Activated CD4-positive, alpha-beta T cell treated with anti-CD3 and anti-CD28 coated beads, Interleukin-2, amount 10 ng/mL, durations not matched to agents 24 days and 14 days (primary cell): ENCODE measurements at regions not wholly inside any gene's neighbourhood (a gene's known extent, or its start where the extent isn't known, plus 50 kb on each side); places are given as distances from the start of the nearest gene placed in this dataset.

Experiments used
- DNase-seq: peaks from one replicate; pipeline ENCODE4 v3.0.0; 2022
- H3K27ac Mint-ChIP-seq: one replicate; pipeline ENCODE4 v1.8.0; 2022; ENCODE audit warnings: mild to moderate bottlenecking, mixed read lengths
- H3K27me3 Mint-ChIP-seq: one replicate; pipeline ENCODE4 v1.8.0; 2022; ENCODE audit warnings: mixed read lengths
- H3K36me3 Mint-ChIP-seq: one replicate; pipeline ENCODE4 v1.8.0; 2022; ENCODE audit warnings: low read depth, mild to moderate bottlenecking, mixed read lengths
- H3K4me1 Mint-ChIP-seq: one replicate; pipeline ENCODE4 v1.8.0; 2021; ENCODE audit warnings: mixed read lengths
- H3K4me3 Mint-ChIP-seq: one replicate; pipeline ENCODE4 v1.8.0; 2022; ENCODE audit warnings: mild to moderate bottlenecking, moderate library complexity, mixed read lengths
- H3K9me3 Mint-ChIP-seq: one replicate; pipeline ENCODE4 v1.8.0; 2021; ENCODE audit warnings: mixed read lengths
- intact Hi-C: fragments of 100-400 bp; cut with micrococcal nuclease; formaldehyde crosslinking; loops from one replicate; pipeline ENCODE4 v1.15.1; 2023

DNA sequence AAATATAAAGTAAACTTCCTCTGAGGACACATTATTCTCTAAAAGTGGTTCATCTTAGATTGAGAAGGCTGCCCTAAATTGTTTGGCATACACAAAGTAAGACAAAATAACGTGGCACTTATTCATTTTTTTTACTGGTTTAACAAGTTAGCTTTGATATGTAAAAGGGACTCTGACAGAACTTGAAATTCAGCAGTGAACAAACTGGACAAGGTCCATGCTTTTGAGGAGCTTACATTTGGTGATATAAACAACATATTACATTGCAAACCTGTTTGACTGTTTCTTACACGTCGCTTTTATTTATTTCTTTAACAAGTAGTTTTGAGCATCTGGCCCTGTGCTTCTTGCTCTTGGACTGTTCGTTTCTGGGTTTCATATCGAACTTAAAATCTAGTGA lies 253.1 kb upstream of the POM121L12 start:
- no peak for DNase-seq
- Mint-ChIP-seq H3K4me3 (no peak overlapping the region), H3K4me1 (no peaks in the 10 kb centered on the region), H3K27ac (no peak overlapping the region), H3K27me3 (no peaks in the 10 kb centered on the region), H3K36me3 (no peaks in the 10 kb centered on the region), H3K9me3 (peaks cover 10% of the 10 kb centered on the region)
- intact Hi-C loops = loop anchor here (10.0 kb wide), 1 partner anchor 72 kb away; no protein-coding TSS in a partner anchor

DNA sequence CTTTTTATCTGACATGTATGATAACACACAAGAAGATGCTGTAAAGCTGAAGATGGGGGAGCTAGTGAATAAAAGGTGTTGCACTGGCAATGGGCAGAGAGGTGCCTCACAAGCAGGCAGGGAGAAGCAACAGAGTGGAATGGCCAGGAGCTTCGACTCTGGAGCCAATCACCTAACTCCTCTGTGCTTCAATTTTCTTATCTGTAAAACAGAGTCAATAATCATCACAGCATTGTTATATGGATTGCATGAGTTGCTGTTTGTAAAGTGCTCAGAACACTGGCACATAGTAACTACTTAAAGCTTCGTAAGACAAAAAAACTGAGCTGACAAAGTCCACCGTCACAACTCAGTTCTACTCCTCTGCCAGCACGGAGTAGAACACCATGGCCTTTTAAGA lies 254.2 kb upstream of the POM121L12 start:
- no peaks in the 10 kb centered on the region for H3K36me3 Mint-ChIP-seq
- H3K27ac Mint-ChIP-seq = no peak overlapping the region

DNA sequence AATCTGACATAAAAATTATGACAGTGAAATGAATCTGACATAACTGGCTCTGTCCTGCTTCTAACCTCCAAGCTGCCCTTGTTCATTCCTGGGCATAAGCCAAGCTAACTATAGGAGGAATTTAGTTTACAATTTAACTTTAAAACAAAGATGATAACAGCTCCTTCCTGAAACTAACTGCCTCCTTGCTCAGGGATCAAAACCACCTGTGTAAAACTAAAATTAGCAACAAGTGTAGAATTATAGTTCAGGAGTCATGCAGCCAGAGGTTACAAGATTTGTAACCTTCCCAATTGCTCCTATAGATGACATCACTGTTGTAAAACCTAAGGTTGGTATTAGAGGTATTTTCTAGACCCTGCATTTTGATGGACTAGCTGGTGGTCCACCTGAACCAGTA lies 256.4 kb upstream of the POM121L12 start:
- Mint-ChIP-seq H3K4me3 (no peak overlapping the region), H3K27me3 (no peaks in the 10 kb centered on the region), H3K36me3 (no peaks in the 10 kb centered on the region), H3K4me1 (no peaks in the 10 kb centered on the region), H3K9me3 (peaks cover 10% of the 10 kb centered on the region), H3K27ac (no peak overlapping the region)
- no peak for DNase-seq
- intact Hi-C loops = no loop called here

More for the DNA sequence above, 254.2 kb upstream of the POM121L12 start:
- DNase-seq = no peak
- Mint-ChIP-seq H3K4me1 (no peaks in the 10 kb centered on the region), H3K9me3 (peaks cover 16% of the 10 kb centered on the region), H3K4me3 (no peak overlapping the region), H3K27me3 (no peaks in the 10 kb centered on the region)
- intact Hi-C loops = loop anchor here (10.0 kb wide), 1 partner anchor 74 kb away; no protein-coding TSS in a partner anchor

GRCh38 chr7:52777051-52777822 lies 258.2 kb upstream of the POM121L12 start:
- no peak for DNase-seq
- H3K9me3 Mint-ChIP-seq = peaks cover 9% of the 10 kb centered on the region
- H3K27me3 Mint-ChIP-seq = no peaks in the 10 kb centered on the region
- H3K4me1 Mint-ChIP-seq = no peaks in the 10 kb centered on the region
- intact Hi-C loops = no loop called here
- H3K4me3 Mint-ChIP-seq = no peak overlapping the region
- no peak overlapping the region for H3K27ac Mint-ChIP-seq
- no peaks in the 10 kb centered on the region for H3K36me3 Mint-ChIP-seq

DNA sequence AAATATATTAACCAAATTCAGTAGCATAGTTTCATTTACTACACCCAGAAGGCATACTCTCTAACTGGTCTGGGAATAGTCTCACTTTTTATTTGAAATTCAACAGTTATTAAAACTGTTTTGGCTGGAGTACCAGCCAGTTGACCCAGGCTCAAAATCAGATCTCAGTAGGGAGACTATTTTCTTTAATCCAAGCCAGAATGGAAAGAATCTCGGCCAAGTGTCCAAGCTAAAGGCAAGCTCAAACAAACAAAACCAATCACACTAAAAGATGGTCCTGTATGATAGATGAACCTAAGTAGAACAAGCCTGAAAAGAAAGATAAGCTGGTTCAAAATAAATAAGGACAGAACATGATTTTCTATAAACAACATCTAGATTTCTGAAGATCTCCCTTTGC lies 259.6 kb upstream of the POM121L12 start:
- no peaks in the 10 kb centered on the region for H3K27me3 Mint-ChIP-seq
- H3K36me3 Mint-ChIP-seq = no peaks in the 10 kb centered on the region
- no peaks in the 10 kb centered on the region for H3K4me1 Mint-ChIP-seq
- no peak overlapping the region for H3K27ac Mint-ChIP-seq
- intact Hi-C loops = no loop called here
- H3K4me3 Mint-ChIP-seq = no peak overlapping the region
- no peak for DNase-seq
- H3K9me3 Mint-ChIP-seq = peaks cover 12% of the 10 kb centered on the region

GRCh38 chr7:52771177-52771576 lies 264.3 kb upstream of the POM121L12 start:
- intact Hi-C loops = no loop called here
- no peak for DNase-seq
- Mint-ChIP-seq H3K27ac (no peak overlapping the region), H3K4me3 (no peak overlapping the region), H3K27me3 (no peaks in the 10 kb centered on the region), H3K4me1 (no peaks in the 10 kb centered on the region), H3K36me3 (no peaks in the 10 kb centered on the region), H3K9me3 (peaks cover 3% of the 10 kb centered on the region)

GRCh38 chr7:52764492-52765169 lies 270.8 kb upstream of the POM121L12 start:
- no peak overlapping the region for H3K4me3 Mint-ChIP-seq
- DNase-seq = no peak
- H3K9me3 Mint-ChIP-seq = peaks cover 6% of the 10 kb centered on the region
- intact Hi-C loops = no loop called here
- no peaks in the 10 kb centered on the region for H3K4me1 Mint-ChIP-seq
- no peaks in the 10 kb centered on the region for H3K27me3 Mint-ChIP-seq
- no peaks in the 10 kb centered on the region for H3K36me3 Mint-ChIP-seq
- H3K27ac Mint-ChIP-seq = no peak overlapping the region

GRCh38 chr7:52758356-52758755 lies 277.1 kb upstream of the POM121L12 start:
- Mint-ChIP-seq H3K36me3 (no peaks in the 10 kb centered on the region), H3K27ac (no peak overlapping the region), H3K9me3 (peaks cover 7% of the 10 kb centered on the region), H3K27me3 (no peaks in the 10 kb centered on the region), H3K4me3 (no peak overlapping the region), H3K4me1 (no peaks in the 10 kb centered on the region)
- DNase-seq = no peak
- intact Hi-C loops = no loop called here

DNA sequence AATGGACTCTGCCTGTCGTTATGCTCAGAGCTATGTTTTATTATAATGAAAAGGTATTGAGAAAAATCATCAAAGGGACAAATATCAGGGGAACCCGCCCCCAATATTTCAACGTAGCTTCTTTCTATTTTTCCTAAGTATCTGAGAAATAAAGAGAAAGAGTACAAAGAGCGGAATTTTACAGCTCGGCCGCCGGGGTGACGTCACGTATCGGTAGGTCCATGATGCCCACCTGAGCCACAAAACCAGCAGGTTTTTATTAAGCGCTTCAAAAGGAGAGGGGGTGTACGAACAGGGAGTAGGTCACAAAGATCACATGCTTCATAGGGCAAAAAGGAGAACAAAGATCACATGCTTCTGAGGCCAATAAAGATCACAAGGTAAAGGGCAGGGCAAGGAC lies 281.6 kb upstream of the POM121L12 start:
- DNase-seq = no peak
- intact Hi-C loops = no loop called here
- no peaks in the 10 kb centered on the region for H3K27me3 Mint-ChIP-seq

GRCh38 chr7:52752891-52753290 lies 282.5 kb upstream of the POM121L12 start:
- Mint-ChIP-seq H3K36me3 (no peaks in the 10 kb centered on the region), H3K4me1 (no peaks in the 10 kb centered on the region), H3K9me3 (no peaks in the 10 kb centered on the region), H3K27ac (no peak overlapping the region), H3K4me3 (no peak overlapping the region), H3K27me3 (no peaks in the 10 kb centered on the region)
- intact Hi-C loops = no loop called here
- DNase-seq = no peak

More for the DNA sequence above, 281.6 kb upstream of the POM121L12 start:
- Mint-ChIP-seq H3K4me1 (no peaks in the 10 kb centered on the region), H3K4me3 (no peak overlapping the region), H3K27ac (no peak overlapping the region), H3K9me3 (no peaks in the 10 kb centered on the region), H3K36me3 (no peaks in the 10 kb centered on the region)

DNA sequence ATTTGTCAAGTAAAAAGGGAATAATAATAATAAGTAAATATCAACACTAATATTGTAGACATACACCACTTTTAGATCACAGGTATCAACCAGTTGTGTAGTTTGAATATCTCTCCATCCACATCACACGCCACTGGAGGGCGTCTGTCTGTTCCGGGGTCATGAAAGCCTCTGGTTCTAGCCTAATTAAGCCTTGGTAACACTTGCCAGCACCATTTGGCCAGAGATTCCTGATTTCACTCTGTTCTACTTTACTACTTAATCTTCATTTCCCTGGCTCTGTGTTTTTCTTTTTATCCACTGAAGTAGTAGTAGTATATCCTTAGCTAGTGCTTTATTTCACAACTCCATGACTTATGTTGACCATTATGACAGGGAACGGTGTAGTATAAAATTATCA lies 285.6 kb upstream of the POM121L12 start:
- intact Hi-C loops = no loop called here
- H3K9me3 Mint-ChIP-seq = no peaks in the 10 kb centered on the region
- no peaks in the 10 kb centered on the region for H3K27me3 Mint-ChIP-seq
- H3K4me3 Mint-ChIP-seq = no peak overlapping the region
- no peaks in the 10 kb centered on the region for H3K4me1 Mint-ChIP-seq
- no peak for DNase-seq
- H3K36me3 Mint-ChIP-seq = no peaks in the 10 kb centered on the region
- H3K27ac Mint-ChIP-seq = no peak overlapping the region

GRCh38 chr7:52747817-52748216 lies 287.6 kb upstream of the POM121L12 start:
- no peak for DNase-seq
- H3K4me3 Mint-ChIP-seq = no peak overlapping the region
- no peaks in the 10 kb centered on the region for H3K4me1 Mint-ChIP-seq
- H3K27ac Mint-ChIP-seq = no peak overlapping the region
- H3K9me3 Mint-ChIP-seq = no peaks in the 10 kb centered on the region
- no peaks in the 10 kb centered on the region for H3K27me3 Mint-ChIP-seq
- H3K36me3 Mint-ChIP-seq = no peaks in the 10 kb centered on the region
- intact Hi-C loops = no loop called here

DNA sequence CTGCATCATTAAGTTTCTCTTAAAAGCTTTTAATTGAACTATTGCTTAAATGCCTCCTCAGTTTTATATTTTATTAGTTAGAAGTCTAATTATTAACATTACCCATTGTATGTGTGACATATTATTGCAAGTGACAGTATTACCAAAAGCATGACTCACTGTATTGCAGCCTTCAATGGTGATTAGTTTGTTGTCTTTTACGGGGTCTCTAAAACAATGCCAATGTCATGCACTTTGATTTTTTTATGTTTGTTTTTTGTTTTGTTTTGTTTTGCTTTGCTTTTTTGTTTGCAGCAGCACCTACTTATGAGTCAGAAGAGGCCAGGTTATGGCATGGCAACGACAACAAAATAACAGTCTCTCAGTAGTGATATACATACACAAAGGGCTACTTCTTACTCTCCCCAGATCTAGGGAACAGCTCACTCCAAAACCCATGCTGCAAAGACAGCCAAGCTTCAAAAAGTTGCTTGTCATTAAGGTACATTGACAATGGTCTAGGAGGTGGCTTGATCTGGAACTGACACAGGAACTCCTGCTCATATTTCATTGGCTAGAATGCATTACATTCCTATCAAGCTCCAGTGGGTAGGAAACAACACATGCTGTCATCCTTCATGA lies 293.7 kb upstream of the POM121L12 start:
- H3K36me3 Mint-ChIP-seq = no peaks in the 10 kb centered on the region
- H3K4me3 Mint-ChIP-seq = no peak overlapping the region
- no peak for DNase-seq
- H3K27ac Mint-ChIP-seq = no peak overlapping the region
- H3K9me3 Mint-ChIP-seq = no peaks in the 10 kb centered on the region
- no peaks in the 10 kb centered on the region for H3K27me3 Mint-ChIP-seq
- intact Hi-C loops = no loop called here
- H3K4me1 Mint-ChIP-seq = no peaks in the 10 kb centered on the region

DNA sequence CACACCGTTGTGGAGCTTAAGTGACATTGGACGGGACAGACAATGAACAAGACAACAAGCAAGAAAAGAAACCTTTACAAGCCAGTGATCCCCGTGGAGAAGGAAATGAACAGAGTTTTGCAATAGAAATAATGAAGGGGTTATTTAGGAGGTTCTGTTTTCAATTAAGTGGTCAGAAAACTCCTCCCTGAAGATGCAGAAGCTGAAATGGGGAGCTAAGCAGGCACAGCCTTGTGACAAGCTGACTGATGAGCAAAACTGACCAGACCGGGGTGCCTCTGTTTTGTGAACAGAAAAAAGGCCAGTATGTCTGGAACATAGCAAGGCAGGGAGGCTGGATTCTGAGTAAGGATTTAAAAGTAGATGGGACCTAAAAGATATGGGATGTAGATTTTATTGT lies 299.8 kb upstream of the POM121L12 start:
- intact Hi-C loops = no loop called here
- no peaks in the 10 kb centered on the region for H3K4me1 Mint-ChIP-seq
- H3K4me3 Mint-ChIP-seq = no peak overlapping the region
- no peak overlapping the region for H3K27ac Mint-ChIP-seq
- no peaks in the 10 kb centered on the region for H3K9me3 Mint-ChIP-seq
- no peak for DNase-seq
- no peaks in the 10 kb centered on the region for H3K27me3 Mint-ChIP-seq
- no peaks in the 10 kb centered on the region for H3K36me3 Mint-ChIP-seq
